HTR-8/SVneo (cell line): ENCODE measurements at regions not wholly inside any gene's neighbourhood (a gene's known extent, or its start where the extent isn't known, plus 50 kb on each side); places are given as distances from the start of the nearest gene placed in this dataset.

Experiments used
- DNase-seq: peaks from one replicate; pipeline ENCODE4 v3.0.0; 2011; ENCODE audit warnings: low spot score, mixed read lengths; ENCODE audit not compliant: insufficient read length
- FAIRE-seq: peaks from 2 replicates; lab custom pipeline; 2011; peaks lifted over from hg19 to GRCh38; lab: Jason Lieb, UNC

DNA sequence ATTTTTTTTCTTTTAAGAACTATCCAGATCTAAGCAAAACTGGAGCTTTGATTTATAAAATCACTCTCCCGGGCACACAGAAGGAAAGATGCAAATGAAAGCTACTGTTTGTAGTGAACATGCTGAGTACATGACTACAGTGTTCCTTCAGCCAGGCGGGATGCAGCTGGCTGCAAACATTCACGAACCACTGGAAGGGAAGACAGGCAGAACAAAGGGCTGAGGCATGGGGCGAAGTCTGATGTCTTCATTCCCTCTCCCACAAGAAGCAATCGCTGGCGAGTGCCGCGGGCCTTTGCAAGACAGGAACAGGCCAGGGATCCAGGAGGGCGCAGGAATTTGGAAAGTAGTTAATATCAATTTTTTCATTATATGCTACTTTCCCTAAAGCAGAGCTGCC lies 257.9 kb upstream of the AJAP1 start:
- FAIRE-seq: no peak
- no peak for DNase-seq

DNA sequence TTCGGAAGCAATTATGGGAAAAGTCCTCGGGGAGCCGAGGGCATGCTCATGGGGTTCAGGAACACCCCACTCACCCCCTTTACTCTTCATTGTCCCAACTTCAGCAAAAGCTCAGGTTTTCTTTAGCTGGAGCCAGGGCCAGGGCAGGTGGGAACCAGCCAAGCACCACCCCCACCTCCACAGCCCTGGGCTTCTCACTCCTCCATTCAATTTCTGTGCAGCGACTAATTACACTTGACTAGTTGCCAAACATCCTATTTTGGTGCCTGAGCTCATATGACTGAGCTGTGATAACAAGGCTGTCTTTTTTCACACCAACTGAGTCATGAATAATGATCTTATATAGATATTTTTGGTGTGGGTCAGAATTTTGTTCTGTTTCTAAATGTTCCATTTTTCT lies 257.2 kb upstream of the AJAP1 start:
- FAIRE-seq (no peak), DNase-seq (no peak)

DNA sequence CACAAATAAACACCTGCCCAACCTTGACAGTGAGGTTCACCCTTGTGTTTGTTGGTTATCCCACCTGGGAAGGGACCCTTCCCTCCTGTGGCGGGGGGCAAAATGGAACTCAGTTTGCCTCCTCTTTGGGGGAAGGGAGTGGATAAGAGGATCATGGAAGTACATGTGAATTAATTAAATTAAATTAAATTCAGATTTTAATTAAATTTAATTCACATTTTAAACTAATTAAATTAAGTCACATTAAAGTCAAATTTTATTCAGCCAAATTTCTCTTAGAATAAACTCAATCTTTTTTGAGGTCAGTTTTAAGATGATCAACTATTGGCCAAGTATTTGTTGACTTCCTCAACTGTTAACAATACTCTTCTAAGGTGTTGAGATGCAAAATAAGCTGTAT lies 252.4 kb upstream of the AJAP1 start:
- FAIRE-seq (no peak), DNase-seq (no peak)

DNA sequence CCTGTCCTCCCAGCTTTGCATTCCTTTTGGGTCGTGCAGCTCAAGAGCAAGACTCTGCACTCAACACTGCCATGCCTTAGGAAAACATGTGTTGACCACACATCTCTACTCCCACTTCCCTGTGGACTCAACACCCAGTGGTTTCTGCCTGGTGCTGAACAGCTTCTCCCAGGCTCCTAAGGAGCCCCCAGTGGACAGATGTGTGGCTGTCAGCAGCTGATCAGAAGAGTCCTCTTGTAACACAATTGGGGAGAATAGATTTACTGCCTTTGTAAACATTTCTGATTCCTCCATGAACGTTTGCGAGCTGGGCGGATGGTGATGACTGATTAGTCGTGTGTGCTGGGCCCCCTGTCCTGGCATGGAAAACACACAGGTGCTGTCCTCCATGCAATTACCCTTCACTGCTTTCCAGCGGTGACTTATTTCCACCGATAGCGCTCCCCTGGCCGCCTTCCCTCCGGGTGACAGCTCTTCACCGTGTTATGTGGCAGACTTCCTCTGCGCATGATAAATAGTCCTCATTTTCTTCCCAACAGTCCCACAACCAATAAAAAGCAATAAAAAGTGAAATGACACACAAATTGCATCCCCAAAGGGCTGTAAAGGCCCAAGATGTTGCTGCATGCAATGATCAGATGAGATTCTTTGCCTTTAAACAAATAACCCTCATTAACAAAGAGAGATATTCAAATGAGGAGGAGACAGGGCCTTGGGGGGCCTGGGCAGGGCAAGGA lies 249.4 kb upstream of the AJAP1 start:
- FAIRE-seq (no peak), DNase-seq (no peak)

DNA sequence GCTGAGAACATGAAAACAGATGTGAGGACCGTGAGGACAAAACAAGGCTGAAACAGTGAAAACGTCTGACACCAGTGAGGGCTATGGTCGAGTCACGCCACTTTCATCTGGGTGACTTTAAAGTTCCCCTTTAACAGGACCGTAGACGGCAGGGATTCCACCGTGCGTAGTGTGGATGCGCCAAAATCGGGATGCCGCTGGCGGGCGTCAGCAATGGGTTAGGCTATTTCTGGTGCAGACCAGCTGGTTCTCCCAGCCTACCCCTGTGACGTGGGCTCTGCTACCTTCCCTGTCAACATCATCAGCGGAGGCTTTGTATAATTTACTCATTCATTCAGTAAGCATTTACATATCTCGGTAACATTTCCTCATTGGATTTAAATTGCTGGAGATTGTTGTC lies 246.6 kb upstream of the AJAP1 start:
- no peak for FAIRE-seq

DNA sequence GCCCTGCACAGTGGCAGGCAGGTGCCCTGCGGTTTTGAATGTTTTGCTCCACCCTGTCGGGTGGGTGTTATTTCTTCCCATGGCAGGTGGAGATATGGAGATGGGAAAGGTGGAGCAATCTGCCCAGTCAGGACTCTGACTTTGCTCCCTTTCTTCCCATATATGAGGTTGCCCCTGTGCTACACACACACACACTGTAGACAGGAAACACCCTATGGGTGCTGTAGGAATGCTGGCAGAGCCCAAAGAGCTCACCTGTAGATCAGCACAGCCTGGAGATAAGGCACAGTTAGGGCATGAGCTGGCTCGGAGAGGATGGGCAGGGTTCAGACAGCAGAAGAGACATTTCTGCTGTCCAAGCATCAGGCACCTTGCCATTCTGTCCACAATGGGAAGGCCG lies 246.0 kb upstream of the AJAP1 start:
- DNase-seq: no peak
- FAIRE-seq: no peak

More for the DNA sequence above, 246.6 kb upstream of the AJAP1 start:
- DNase-seq: no peak

DNA sequence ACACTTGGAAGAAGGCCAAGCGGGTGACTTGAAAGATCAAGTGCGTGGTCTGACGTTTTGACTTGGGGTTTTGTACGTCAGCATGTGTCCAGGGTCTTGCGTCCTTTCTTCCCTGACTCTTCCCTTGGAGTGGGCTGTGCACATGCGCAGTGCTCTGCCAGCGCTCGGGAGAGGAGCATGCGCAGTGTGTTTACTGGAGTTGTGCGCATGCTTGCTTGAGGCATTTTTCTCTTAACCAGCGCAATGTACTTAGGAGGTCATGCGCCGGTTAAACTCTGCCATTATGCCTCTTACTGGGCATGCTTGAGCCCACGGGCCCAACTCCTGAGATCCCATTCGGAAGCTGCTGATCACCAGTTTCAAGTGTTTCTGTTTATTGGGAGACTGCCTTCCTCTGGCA lies 242.5 kb upstream of the AJAP1 start:
- FAIRE-seq (no peak), DNase-seq (no peak)

DNA sequence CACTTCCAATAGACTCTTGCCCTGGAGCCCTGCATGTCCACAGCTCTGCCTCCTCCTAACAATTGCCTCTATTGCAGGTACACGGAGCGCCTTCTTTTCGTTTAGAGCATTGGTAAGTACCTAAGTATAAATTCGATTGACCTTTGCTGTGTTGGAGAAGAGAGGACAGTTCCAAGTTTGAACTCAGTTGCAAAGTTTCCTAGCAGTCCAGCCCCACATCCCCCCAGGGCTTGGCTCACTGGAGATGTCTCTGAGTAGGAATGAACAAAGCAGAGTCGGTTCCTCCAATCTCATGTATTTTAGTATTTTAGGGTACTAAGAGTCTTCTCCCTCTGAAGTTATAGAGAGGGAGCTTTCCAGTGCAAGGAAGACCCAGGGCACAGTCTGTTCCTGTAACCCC lies 238.9 kb upstream of the AJAP1 start:
- FAIRE-seq: no peak
- DNase-seq: no peak

DNA sequence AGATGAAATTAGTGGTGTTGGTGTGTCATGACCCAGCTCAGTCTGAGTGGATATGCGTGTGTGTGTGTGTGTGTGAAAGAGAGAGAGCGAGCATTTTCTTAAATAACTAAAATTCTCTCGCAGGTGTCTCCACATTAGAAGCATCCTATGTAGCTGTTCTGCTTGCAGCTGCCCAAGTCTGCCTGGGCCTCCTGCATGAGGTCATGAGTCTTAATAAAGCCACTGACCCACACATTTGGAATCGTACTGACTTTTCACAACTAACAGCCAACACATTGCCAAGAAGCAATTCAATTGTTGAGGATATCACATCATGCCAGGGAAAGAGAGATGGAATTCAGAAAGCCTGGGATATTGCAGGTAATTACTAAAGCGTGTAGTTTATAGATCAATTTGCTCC lies 238.2 kb upstream of the AJAP1 start:
- FAIRE-seq (no peak), DNase-seq (no peak)

DNA sequence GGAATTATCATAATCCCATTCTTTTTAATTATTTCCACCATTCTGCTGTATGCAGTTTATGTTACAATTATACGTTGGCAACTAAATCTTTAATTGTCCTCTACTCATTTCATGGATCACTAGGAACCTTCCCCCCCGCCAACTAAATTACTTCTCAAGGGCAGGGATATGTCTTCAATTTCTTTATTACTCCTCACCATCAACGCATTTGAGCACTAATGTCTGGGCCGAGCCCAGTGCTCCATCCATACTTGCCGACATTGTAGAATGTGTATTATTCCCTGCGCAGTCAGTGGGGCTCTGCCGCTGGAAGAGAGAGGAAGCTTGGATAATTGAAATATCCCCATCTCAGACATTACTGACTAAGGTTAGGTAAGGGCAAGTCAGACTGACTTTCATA lies 236.4 kb upstream of the AJAP1 start:
- DNase-seq: no peak
- no peak for FAIRE-seq

DNA sequence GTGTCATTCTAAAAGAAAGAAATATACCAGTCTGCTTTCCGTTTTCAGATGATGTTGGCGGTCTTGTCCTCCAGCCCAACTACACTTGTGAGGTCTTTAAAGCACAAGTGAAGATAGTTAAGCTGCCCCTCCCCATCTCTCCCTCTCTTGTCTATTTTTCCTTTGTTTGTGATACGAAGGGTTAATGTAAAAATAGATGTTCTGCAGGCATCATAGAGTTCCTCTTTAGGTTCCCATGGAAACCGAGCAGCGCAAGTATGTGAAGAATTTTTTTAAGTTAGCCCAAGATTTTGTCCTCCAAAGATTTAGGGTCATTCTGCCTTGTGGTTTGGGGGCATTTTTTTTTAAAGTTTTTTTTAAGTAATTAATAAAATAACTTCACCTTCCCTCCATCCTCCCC lies 232.4 kb upstream of the AJAP1 start:
- no peak for FAIRE-seq

DNA sequence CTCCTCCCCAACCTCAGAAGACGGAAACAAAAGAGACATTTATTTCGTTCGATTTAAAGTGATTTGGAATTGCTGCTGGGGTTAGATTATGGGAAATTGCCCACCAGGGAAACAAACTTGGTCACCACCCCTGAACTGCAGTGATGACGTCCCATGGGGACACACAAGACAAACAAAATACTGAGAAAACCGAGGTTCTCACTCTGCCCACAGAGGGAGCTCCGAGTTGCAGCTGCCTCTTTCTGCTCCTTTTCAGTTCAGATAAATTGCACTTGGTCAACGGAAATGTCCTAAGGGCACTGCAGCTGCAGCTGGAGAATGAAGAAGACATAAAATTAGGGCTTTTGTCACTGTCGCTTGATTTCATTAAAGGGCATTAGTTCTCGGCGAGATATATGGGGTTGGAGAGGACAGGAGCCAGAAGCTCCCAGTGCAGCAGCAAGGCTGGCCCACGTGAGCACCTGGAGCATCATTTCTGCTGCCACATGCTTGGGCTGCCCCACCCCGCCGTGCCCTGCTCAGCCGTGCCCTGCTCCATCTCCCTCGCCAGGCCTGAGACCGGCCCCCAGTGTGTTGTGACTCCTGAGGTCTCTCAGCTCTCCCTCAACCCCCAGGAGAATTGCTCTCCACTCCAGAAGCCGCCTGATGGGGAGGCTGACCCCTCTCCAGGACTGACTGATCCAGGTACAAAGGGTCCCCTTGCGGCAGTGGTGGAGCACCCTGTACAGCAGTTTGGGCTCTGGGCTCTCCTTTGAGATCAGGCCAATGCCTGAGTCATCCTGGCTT lies 231.7 kb upstream of the AJAP1 start:
- DNase-seq (peak; percentile 36), FAIRE-seq (no peak)

More for the DNA sequence above, 232.4 kb upstream of the AJAP1 start:
- DNase-seq: no peak

DNA sequence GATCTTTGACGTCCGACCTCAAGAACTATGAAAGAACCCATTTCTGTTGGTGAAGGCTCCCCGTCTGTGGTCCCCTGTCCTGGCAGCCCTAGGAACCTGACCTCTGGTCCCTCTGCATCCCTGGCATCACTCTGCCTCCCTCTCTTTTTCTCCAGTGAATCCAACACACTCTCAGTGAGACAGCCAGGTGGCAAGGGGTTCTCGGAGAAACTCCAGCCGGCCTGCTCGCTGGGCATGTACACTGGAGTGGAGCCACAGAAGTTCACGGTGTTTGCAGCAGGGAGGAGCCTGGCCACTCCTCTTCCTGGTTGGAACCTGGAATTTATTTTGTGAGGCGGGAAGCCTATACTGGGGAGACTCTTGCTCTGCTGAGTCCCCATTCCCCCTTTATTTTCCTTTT lies 230.2 kb upstream of the AJAP1 start:
- no peak for FAIRE-seq
- no peak for DNase-seq

DNA sequence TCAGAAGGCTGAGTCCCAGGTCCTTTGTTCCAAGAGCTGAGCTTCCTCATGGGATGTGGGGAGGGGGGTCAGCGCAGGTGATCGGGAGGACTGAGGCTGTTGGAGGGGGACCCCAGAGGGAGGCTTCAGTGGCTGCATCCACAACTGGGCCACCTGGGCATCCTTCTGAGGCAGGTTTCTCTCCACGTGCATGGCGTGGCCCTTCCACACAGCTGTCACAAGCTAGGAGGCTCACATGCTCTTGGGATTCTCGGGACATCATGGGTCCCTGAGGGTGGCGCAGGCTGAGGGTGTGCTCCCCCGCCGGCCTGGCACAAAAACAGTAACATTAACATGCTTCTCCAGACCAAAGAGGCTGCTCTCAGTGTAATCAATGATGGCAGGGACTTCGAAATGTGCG lies 229.6 kb upstream of the AJAP1 start:
- DNase-seq: no peak
- no peak for FAIRE-seq

DNA sequence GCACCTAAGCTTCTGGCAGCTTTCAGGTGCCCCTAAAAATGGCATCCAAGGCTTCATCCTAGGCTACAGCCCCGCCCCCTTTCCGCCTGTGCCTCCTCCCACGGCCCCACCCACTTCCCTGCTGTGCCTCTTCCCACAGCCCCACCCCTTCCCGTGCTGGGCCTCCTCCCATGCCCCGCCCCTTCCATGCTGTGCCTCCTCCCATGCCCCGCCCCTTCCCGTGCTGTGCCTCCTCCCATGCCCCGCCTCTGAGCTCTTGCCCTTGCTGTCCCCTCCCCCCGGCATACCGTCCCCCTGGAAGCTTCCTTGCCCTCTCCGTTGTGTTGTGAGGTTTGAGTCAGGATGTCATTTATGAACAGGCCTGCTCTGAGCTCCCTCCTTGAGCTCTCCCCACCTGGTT lies 228.5 kb upstream of the AJAP1 start:
- no peak for FAIRE-seq
- no peak for DNase-seq

DNA sequence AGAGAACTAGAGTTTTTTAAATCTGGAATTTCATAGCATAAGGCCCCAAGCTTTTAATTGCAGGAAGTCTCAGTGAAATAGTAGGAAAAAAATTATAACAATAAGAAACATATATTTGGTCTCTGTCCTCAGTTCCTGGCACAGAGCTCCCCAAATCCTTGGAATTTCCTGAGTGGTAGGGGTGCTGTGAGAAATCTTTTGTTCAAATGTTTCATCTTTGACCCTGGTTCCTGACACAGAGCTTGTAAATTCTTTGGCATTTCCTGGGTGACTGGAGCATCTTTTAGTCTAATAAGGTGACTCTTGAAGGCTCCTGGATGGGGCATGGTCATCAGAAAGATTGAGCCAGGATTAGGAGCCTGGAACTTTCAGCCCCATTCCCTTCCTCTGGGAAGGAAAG lies 225.7 kb upstream of the AJAP1 start:
- DNase-seq (no peak), FAIRE-seq (no peak)

DNA sequence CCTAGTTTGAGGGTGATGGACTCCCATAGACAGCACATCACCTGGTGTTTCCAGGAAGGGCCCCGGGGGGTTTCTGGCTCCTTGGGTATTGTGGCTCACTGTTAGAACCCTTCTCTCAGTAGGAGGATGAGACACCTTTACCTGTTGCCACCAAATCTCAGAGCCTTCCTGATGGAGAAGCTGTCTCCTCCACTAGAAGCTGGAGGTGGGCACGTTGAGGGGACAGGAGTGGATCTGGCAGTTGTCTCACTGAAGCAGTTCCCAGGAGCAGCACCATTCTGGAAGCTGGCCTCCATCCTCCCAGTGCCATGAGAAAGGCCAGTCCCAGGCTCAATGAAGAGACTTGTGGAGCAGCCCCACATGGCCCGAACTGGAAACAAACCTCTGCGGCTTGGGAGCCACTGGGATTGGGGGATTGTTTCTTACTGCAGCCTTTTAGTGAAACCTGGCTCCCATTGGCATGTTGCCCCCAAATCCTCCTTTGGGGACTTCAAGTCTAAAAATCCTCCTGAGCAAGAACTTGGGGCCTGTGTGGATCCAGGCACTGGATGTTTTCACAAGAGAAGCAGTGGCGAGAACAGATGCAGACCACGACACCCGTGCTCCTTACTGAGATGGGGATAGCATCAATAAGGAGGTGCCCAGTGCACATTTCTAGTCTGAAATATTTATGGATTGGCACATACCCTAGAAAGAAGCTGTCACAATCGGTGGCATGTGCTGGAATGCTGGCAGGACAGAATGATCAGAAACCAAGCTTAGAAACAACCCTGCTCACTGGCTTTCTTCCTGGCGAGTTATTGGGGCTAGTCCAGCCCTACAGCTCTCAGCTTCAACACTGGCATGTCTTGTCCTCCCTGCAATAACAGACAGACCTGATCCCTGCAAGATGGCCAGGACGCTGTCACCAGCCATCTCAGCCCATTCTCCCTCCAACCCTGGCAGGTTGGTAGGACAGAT lies 223.7 kb upstream of the AJAP1 start:
- no peak for FAIRE-seq
- no peak for DNase-seq

DNA sequence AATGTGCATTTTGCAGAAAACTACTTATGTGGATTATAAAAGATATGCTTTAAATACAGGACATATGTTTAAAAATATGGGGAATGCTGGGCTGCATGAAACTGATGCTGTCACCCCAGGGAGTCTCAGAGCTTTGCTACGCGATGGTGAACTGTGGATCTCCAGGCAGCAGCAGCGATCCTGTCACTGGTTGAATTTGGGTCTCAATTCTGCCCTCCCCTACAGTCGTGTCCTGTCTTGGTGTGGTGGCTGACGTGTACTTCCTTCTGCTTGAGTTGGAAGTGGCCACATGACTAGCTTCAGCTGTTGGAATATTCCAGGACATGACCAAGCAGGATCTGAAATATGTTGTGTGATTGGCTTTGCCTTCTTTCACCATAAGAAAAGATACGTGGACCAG lies 222.9 kb upstream of the AJAP1 start:
- DNase-seq (no peak), FAIRE-seq (no peak)

DNA sequence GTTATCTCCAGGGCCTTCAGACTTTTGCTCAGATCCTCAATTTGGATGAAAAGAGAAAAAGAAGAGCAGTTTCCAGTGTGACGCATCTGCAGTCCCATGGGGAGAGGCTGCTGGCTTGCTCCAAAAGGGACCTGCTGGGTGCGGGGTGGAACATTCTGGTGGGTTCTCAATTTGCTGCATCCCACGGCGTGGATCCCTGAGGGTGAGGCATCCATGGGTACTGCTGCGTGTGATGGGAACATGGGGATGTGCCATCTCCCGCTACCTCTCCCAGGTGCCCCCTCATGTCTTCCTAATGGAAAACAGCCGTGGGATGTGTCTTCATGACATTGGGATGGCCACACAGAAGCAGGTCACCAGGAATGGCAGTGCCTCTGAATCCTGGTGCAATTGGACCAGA lies 221.3 kb upstream of the AJAP1 start:
- FAIRE-seq: no peak
- DNase-seq: no peak

DNA sequence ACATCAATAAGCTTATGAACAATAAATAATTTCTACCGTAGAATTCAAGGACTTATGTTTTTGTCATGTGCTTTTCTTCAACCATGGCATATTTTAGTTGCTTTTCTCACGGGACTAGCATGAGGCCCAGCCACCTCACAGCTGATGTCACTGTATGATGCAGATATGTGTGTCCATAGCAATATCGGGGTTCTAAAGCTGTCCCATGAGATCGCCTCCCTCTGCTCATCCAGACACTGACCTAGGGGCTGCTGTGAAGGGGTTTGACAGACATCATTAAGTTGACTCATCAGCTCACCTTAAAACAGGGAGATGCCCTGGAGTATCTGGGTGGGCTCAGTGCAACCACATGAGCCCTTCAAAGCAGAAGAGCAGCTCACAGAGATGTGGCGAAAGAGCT lies 210.3 kb upstream of the AJAP1 start:
- no peak for DNase-seq
- FAIRE-seq: no peak
